ENCODE measurements at regions not wholly inside any gene's neighbourhood (a gene's known extent, or its start where the extent isn't known, plus 50 kb on each side); places are given as distances from the start of the nearest gene placed in this dataset.

- H4K20me1 ChIP-seq (replicated peaks; ENCODE audit: insufficient read depth) = no peaks in the 10 kb centered on the region
- Mint-ChIP-seq H3K36me3 (ENCODE audit: low read depth) (no peaks in the 10 kb centered on the region), H3K27ac (no peak overlapping the region), H3K4me1 (no peaks in the 10 kb centered on the region), H3K4me3 (no peak overlapping the region), H3K9me3 (peaks cover 2% of the 10 kb centered on the region; the same call in 1 of the 3 replicates), H3K27me3 (ENCODE audit: insufficient read depth, low read depth, poor library complexity) (peaks cover 1% of the 10 kb centered on the region)
- no peak overlapping the region for H3K4me3 ChIP-seq
- H3K27ac ChIP-seq (ENCODE audit: low read depth) = no peak overlapping the region
- no peak for DNase-seq (ENCODE audit: low spot score)
- H3K4me2 ChIP-seq = no peak overlapping the region
- no peaks in the 10 kb centered on the region; the same call in 1 of the 2 replicates for H3K9me2 ChIP-seq (ENCODE audit: insufficient read depth)
- H2AFZ ChIP-seq = no peak overlapping the region
- H3K4me1 ChIP-seq (ENCODE audit: insufficient read depth) = no peaks in the 10 kb centered on the region
- H3F3A ChIP-seq (replicated peaks; ENCODE audit: low read depth) = no peaks in the 10 kb centered on the region
- no peaks in the 10 kb centered on the region for H3K27me3 ChIP-seq (ENCODE audit: insufficient read depth)
- ATAC-seq = no peak
- no peak for TF ChIP-seq ETS1 (IDR thresholded peaks at IDR 0.05)
- TF ChIP-seq ZNF331 (CRISPR knock-in tag; IDR thresholded peaks at IDR 0.05; ENCODE audit: low read depth) = no peak
- no peak for TF ChIP-seq CREB1 (CRISPR knock-in tag; IDR thresholded peaks at IDR 0.05; ENCODE audit: low read depth)
- TF ChIP-seq ZNF462 (CRISPR knock-in tag; IDR thresholded peaks at IDR 0.05) = no peak
- no peak for TF ChIP-seq POLR2AphosphoS5 (IDR thresholded peaks at IDR 0.05; ENCODE audit: low read depth)
- no peak for TF ChIP-seq REST (IDR thresholded peaks at IDR 0.05; ENCODE audit: unreplicated experiment)
- no peak for TF ChIP-seq STAT1 (IDR thresholded peaks at IDR 0.05; ENCODE audit: unreplicated experiment)
- no peak for TF ChIP-seq EZH2phosphoT487 (IDR thresholded peaks at IDR 0.05; ENCODE audit: unreplicated experiment)
- no peak for TF ChIP-seq NANOG (IDR thresholded peaks at IDR 0.05; ENCODE audit: borderline replicate concordance)
- no peak for TF ChIP-seq JUNB (IDR thresholded peaks at IDR 0.05; ENCODE audit: unreplicated experiment)
- TF ChIP-seq ZNF114 (CRISPR knock-in tag; IDR thresholded peaks at IDR 0.05) = no peak
- TF ChIP-seq CTCF (conservative IDR thresholded peaks at IDR 0.05; ENCODE audit: low read depth in 2 of 2) = no peak
- no peak for TF ChIP-seq EZH2 (IDR thresholded peaks at IDR 0.05; ENCODE audit: low read depth, unreplicated experiment)
- H3K79me2 ChIP-seq (replicated peaks; ENCODE audit: insufficient read depth) = no peaks in the 10 kb centered on the region
- H3K36me3 ChIP-seq (ENCODE audit: insufficient read depth) = no peaks in the 10 kb centered on the region; the same call in 1 of the 2 replicates
These were observed 114.9 kb downstream of the LRATD1 start for GRCh38 chr2:14747447-14747846.

Data from GM23338 (cell line).